ENCODE measurements at regions not wholly inside any gene's neighbourhood (a gene's known extent, or its start where the extent isn't known, plus 50 kb on each side); places are given as distances from the start of the nearest gene placed in this dataset.

- Histone ChIP-seq H3K4me3 (ENCODE audit: low read depth in 1 of 2, low read length in 1 of 2) (no peak overlapping the region), H3K27ac (no peak overlapping the region), H3K4me1 (ENCODE audit: control insufficient read depth in 1 of 2, insufficient read depth in 1 of 2, low read depth in 1 of 2, low read length in 1 of 2) (no peaks in the 10 kb centered on the region), H3K36me3 (no peaks in the 10 kb centered on the region), H3K27me3 (no peaks in the 10 kb centered on the region), H3K9me3 (no peaks in the 10 kb centered on the region)
- TF ChIP-seq, protein P1, sequence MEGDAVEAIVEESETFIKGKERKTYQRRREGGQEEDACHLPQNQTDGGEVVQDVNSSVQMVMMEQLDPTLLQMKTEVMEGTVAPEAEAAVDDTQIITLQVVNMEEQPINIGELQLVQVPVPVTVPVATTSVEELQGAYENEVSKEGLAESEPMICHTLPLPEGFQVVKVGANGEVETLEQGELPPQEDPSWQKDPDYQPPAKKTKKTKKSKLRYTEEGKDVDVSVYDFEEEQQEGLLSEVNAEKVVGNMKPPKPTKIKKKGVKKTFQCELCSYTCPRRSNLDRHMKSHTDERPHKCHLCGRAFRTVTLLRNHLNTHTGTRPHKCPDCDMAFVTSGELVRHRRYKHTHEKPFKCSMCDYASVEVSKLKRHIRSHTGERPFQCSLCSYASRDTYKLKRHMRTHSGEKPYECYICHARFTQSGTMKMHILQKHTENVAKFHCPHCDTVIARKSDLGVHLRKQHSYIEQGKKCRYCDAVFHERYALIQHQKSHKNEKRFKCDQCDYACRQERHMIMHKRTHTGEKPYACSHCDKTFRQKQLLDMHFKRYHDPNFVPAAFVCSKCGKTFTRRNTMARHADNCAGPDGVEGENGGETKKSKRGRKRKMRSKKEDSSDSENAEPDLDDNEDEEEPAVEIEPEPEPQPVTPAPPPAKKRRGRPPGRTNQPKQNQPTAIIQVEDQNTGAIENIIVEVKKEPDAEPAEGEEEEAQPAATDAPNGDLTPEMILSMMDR (IDR thresholded peaks at IDR 0.05), result no peak
Measured at GRCh38 chr14:89533136-89533535, 116.1 kb upstream of the FOXN3 start.

GRCh38 chr14:89531661-89532335 is 114.8 kb upstream of the FOXN3 start:
- Histone ChIP-seq H3K9me3 (no peaks in the 10 kb centered on the region), H3K27me3 (no peaks in the 10 kb centered on the region), H3K36me3 (no peaks in the 10 kb centered on the region), H3K4me1 (ENCODE audit: control insufficient read depth in 1 of 2, insufficient read depth in 1 of 2, low read depth in 1 of 2, low read length in 1 of 2) (no peaks in the 10 kb centered on the region), H3K27ac (no peak overlapping the region), H3K4me3 (ENCODE audit: low read depth in 1 of 2, low read length in 1 of 2) (no peak overlapping the region)
- TF ChIP-seq, protein P1 (IDR thresholded peaks at IDR 0.05), result no peak

DNA sequence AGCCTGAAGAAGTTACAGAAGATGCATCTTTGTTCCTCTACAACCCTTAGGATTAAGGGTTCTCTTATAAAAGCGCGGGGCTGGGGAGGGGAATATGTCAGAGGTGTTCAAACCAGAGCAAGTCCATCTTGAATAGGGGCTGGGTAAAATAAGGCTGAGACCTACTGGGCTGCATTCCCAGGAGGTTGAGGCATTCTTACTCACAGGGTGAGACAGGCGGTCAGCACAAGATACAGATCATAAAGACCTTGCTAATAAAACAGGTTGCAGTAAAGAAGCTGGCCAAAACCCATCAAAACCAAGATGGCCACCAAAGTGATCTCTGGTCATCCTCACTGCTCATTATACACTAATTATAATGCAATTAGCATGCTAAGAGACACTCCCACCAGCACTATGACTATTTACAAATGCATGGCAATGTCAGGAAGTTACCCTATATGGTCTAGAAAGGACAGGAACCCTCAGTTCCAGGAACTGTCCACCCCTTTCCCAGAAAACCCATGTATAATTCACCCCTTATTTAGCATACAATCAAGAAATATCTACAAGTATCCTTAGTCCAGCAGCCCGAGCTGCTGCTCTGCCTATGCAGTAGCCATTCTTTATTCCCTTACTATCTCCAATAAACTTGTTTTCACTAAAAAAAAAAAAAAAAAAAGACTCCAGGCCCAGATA is 108.1 kb upstream of the FOXN3 start:
- Histone ChIP-seq H3K27ac (no peak overlapping the region), H3K4me3 (ENCODE audit: low read depth in 1 of 2, low read length in 1 of 2) (no peak overlapping the region), H3K4me1 (ENCODE audit: control insufficient read depth in 1 of 2, insufficient read depth in 1 of 2, low read depth in 1 of 2, low read length in 1 of 2) (no peaks in the 10 kb centered on the region), H3K9me3 (no peaks in the 10 kb centered on the region), H3K36me3 (no peaks in the 10 kb centered on the region), H3K27me3 (no peaks in the 10 kb centered on the region)
- TF ChIP-seq, protein P1 (IDR thresholded peaks at IDR 0.05), result no peak

- Histone ChIP-seq H3K9me3 (no peaks in the 10 kb centered on the region), H3K4me1 (ENCODE audit: control insufficient read depth in 1 of 2, insufficient read depth in 1 of 2, low read depth in 1 of 2, low read length in 1 of 2) (no peaks in the 10 kb centered on the region), H3K36me3 (no peaks in the 10 kb centered on the region), H3K4me3 (ENCODE audit: low read depth in 1 of 2, low read length in 1 of 2) (no peak overlapping the region), H3K27ac (no peak overlapping the region), H3K27me3 (no peaks in the 10 kb centered on the region)
- TF ChIP-seq, protein P1 (IDR thresholded peaks at IDR 0.05), result no peak
Measured at GRCh38 chr14:89524412-89524811, 107.4 kb upstream of the FOXN3 start.

DNA sequence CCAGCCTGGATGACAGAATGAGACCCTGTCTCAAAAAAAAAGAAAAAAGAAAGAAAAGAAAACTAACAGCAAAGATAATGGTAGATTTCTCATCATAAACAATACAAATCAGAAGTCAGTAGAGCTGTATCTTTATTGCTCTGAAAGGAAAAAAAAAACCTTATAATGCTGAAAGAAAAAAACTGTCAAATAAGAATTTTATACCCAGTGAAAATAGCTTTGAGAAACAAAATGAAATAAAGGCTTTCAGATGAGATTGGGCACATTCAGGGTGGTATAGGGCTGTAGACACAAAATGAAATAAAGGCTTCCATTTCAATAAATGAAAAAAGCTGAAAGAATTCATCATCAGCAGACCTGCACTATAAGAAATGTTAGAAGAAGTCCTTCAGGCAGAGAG is 105.0 kb upstream of the FOXN3 start:
- TF ChIP-seq, protein P1 (IDR thresholded peaks at IDR 0.05), result no peak
- no peak overlapping the region for H3K4me3 ChIP-seq (ENCODE audit: low read depth in 1 of 2, low read length in 1 of 2)
- H3K9me3 ChIP-seq, result no peaks in the 10 kb centered on the region
- no peak overlapping the region for H3K27ac ChIP-seq
- no peaks in the 10 kb centered on the region for H3K27me3 ChIP-seq
- H3K36me3 ChIP-seq, result no peaks in the 10 kb centered on the region
- no peaks in the 10 kb centered on the region for H3K4me1 ChIP-seq (ENCODE audit: control insufficient read depth in 1 of 2, insufficient read depth in 1 of 2, low read depth in 1 of 2, low read length in 1 of 2)

Measured in neutrophil (primary cell).